NB4 (cell line): ENCODE measurements at regions not wholly inside any gene's neighbourhood (a gene's known extent, or its start where the extent isn't known, plus 50 kb on each side); places are given as distances from the start of the nearest gene placed in this dataset.
A peak's percentile ranks its signal among the peaks of the same experiment; 100 is the strongest.

Source experiments
- DNase-seq: peaks from one replicate; pipeline ENCODE4 v3.0.0; 2010; ENCODE audit warnings: low read depth
- H3K4me3 ChIP-seq: one replicate; pipeline ENCODE4 v1.5.1; 2011; ENCODE audit warnings: mild to moderate bottlenecking, low read depth, low read length, moderate library complexity
- MYC ChIP-seq: IDR thresholded peaks from 2 replicates; pipeline ENCODE4 v1.6.1; 2011; ENCODE audit warnings: low read depth, low read length
- POLR2A ChIP-seq: IDR thresholded peaks from 2 replicates; pipeline ENCODE4 v1.6.1; 2011; ENCODE audit warnings: mild to moderate bottlenecking; ENCODE audit not compliant: insufficient read length; ENCODE audit errors: extremely low read depth
- TF ChIP-seq, protein P1 (sequence below): IDR thresholded peaks from 2 replicates; pipeline ENCODE4 v1.6.1; 2011; ENCODE audit warnings: low read depth, low read length
- TF ChIP-seq, protein P2 (sequence below): IDR thresholded peaks from one replicate; pipeline ENCODE4 v1.5.1; 2012; ENCODE audit warnings: low read depth, low read length

GRCh38 chr2:2667690-2668089 lies 336.6 kb upstream of the MYT1L start:
- H3K4me3 ChIP-seq: no peak overlapping the region
- TF ChIP-seq, protein P1, sequence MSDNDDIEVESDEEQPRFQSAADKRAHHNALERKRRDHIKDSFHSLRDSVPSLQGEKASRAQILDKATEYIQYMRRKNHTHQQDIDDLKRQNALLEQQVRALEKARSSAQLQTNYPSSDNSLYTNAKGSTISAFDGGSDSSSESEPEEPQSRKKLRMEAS: no peak
- TF ChIP-seq MYC (no peak), POLR2A (no peak)
- TF ChIP-seq, protein P2, sequence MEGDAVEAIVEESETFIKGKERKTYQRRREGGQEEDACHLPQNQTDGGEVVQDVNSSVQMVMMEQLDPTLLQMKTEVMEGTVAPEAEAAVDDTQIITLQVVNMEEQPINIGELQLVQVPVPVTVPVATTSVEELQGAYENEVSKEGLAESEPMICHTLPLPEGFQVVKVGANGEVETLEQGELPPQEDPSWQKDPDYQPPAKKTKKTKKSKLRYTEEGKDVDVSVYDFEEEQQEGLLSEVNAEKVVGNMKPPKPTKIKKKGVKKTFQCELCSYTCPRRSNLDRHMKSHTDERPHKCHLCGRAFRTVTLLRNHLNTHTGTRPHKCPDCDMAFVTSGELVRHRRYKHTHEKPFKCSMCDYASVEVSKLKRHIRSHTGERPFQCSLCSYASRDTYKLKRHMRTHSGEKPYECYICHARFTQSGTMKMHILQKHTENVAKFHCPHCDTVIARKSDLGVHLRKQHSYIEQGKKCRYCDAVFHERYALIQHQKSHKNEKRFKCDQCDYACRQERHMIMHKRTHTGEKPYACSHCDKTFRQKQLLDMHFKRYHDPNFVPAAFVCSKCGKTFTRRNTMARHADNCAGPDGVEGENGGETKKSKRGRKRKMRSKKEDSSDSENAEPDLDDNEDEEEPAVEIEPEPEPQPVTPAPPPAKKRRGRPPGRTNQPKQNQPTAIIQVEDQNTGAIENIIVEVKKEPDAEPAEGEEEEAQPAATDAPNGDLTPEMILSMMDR: no peak
- DNase-seq: no peak

GRCh38 chr2:2665834-2666133 lies 334.7 kb upstream of the MYT1L start:
- TF ChIP-seq POLR2A (no peak), MYC (no peak)
- TF ChIP-seq, protein P1: no peak
- TF ChIP-seq, protein P2: no peak
- DNase-seq: no peak
- H3K4me3 ChIP-seq: no peak overlapping the region

DNA sequence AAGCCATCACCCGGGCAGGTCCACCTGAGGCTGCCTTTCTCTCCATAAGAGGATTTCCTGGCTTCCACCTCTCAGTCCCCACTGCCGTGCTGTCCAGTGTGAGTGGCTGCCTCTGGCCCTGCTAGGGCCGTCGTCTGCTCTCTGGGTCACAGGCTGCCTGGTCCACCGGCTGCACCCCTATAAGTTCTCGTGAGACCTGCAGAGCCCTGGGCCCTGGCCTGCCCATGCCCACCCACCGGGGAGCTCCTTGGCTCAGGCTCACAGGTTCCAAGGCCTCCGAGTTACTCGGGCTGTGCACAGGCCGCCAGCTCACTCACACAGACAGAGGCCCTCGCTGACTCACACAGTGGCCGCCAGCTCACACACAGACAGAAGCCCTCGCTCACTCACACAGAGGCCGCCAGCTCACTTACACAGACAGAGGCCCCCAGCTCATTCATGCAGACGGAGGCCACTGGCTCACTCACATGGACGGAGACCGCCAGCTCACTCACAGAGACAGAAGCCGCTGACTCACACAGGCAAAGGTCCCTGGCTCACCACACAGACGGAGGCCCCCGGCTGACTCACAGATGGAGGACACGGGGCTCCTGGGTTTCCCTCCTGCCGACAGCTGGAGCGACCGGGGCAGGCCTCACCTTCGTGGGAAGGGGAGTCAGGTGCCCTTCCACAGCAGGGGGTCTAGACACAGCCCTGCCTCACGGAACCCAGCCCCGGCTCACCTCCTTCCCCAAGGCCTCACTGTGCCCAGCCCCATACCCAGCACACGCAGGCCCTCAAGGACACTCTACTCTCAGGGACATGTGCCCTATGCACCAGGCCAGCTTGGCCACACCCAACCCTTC lies 334.1 kb upstream of the MYT1L start:
- H3K4me3 ChIP-seq: no peak overlapping the region
- TF ChIP-seq, protein P1: no peak
- TF ChIP-seq MYC (no peak), POLR2A (no peak)
- TF ChIP-seq, protein P2: no peak
- peak; percentile 19 for DNase-seq

DNA sequence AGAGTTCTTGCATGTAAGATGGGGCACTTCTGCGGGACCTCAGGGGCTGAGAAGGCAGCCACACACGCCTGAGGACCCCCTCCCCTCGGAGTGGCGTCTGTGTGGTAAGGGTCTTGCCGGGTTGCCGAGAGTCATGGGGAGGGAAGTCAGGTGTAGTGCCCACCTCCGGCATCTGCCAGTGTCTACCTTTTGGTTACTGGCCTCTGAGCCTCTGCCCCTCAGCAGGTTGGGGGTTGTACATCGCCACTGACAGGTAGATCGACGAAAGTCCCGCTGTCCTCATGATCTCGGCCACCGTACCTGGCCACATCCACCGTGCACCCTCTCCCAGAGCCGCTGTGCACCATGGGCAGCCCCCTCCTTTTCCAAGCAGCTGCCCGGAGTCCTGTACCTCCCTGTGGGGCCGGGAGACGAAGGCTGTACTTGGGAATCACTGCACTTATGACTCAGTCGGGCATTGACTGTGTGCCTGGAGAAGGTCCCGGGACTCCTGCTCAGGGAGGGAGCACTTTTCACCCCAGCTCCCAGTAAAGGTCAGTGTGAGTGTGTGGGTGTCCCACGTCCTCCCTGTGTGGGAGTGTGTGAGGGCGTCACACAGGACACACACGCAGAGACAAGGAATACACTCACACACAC lies 332.4 kb upstream of the MYT1L start:
- TF ChIP-seq POLR2A (no peak), MYC (no peak)
- TF ChIP-seq, protein P1: no peak
- TF ChIP-seq, protein P2: no peak
- no peak for DNase-seq
- no peak overlapping the region for H3K4me3 ChIP-seq

DNA sequence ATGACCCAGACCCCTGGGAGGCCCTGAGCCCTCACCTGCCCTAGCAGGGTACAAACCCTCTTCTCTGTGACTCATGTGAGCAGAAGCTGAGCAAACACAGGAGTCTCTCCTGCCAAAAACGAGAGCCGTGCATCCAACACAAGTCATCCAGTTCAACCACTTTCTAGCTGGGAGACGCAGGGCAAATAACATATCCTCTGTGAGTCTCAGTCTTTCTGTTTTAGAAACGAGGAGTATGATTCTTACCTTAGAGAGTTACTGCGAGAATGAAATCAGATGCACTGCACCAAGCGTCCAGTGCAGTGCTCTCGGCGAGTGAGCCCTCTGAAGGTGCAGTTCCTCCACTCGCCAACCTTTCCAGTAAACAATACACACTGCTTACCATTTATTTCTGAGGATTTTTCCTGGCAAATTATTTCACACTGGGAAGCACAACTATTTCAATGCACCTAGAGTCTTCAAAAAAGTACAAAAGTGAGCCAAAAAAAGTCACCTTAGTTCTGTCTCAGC lies 331.8 kb upstream of the MYT1L start:
- no peak overlapping the region for H3K4me3 ChIP-seq
- DNase-seq: no peak
- TF ChIP-seq POLR2A (no peak), MYC (no peak)
- TF ChIP-seq, protein P2: no peak
- TF ChIP-seq, protein P1: no peak
